HEK293 (cell line): ENCODE measurements at regions not wholly inside any gene's neighbourhood (a gene's known extent, or its start where the extent isn't known, plus 50 kb on each side); places are given as distances from the start of the nearest gene placed in this dataset.

Source experiments
- CTCF ChIA-PET: fragments of 350-600 bp; formaldehyde crosslinking; extraction: SDS; loops from one replicate; lab custom pipeline; 2021; ENCODE audit warnings: antibody characterized with exemption; lab: Yijun Ruan, JAX
- POLR2A ChIA-PET: fragments of 300-600 bp; formaldehyde crosslinking; extraction: SDS; loops from one replicate; lab custom pipeline; 2020; ENCODE audit warnings: antibody characterized with exemption, inconsistent platforms; lab: Yijun Ruan, JAX
- H3K27ac ChIP-seq: fragments of 200-500 bp; sonication (Bioruptor generic); 2 replicates; pipeline ENCODE4 v1.5.1; 2014; ENCODE audit warnings: low read depth, low read length, control low read depth, inconsistent platforms; ENCODE audit errors: extremely low read depth
- H3K36me3 ChIP-seq, 2 experiments: fragments of 200-500 bp in 1 of 2; sonication (Bioruptor generic) in 1 of 2; 1 replicate in 1 of 2; 2 replicates in 1 of 2; pipeline ENCODE4 v1.5.1; 2014 to 2017; ENCODE audit warnings: inconsistent platforms in 2 of 2, low read length in 2 of 2; ENCODE audit not compliant: control insufficient read depth in 2 of 2, insufficient read depth in 1 of 2
- H3K4me1 ChIP-seq: fragments of 200-500 bp; sonication (Bioruptor generic); 2 replicates; pipeline ENCODE4 v1.5.1; 2014; ENCODE audit warnings: mild to moderate bottlenecking, low read length, inconsistent platforms; ENCODE audit not compliant: control insufficient read depth, insufficient read depth
- H3K4me3 ChIP-seq: 2 replicates; pipeline ENCODE4 v1.5.1; 2011; ENCODE audit warnings: low read depth, mild to moderate bottlenecking, control low read depth, low read length, moderate library complexity
- H3K9me3 ChIP-seq: fragments of 200-500 bp; sonication (Bioruptor generic); 2 replicates; pipeline ENCODE4 v1.5.1; 2014; ENCODE audit warnings: low read depth, low read length, inconsistent platforms; ENCODE audit not compliant: control insufficient read depth, insufficient read depth
- HOXA7 ChIP-seq: sonication (generic); formaldehyde crosslinking; IDR thresholded peaks from 2 replicates; pipeline ENCODE4 v1.8.1; 2022; ENCODE audit warnings: missing genetic modification reagents, borderline replicate concordance
- HOXC10 ChIP-seq: sonication (generic); formaldehyde crosslinking; IDR thresholded peaks from 2 replicates; pipeline ENCODE4 v1.8.1; 2023; ENCODE audit warnings: mild to moderate bottlenecking, missing genetic modification reagents
- HOXD13 ChIP-seq: sonication (generic); formaldehyde crosslinking; IDR thresholded peaks from 2 replicates; pipeline ENCODE4 v1.8.0; 2022; ENCODE audit warnings: missing genetic modification reagents, borderline replicate concordance
- KLF1 ChIP-seq: fragments of 450-650 bp; formaldehyde crosslinking; IDR thresholded peaks from 2 replicates; pipeline ENCODE4 v1.5.1; 2016; ENCODE audit warnings: missing biosample characterization, missing genetic modification characterization
- ZBTB48 ChIP-seq: fragments of 450-650 bp; formaldehyde crosslinking; IDR thresholded peaks from 2 replicates; pipeline ENCODE4 v1.5.1; 2016; ENCODE audit warnings: missing biosample characterization, missing genetic modification characterization
- ZBTB7A ChIP-seq: fragments of 450-650 bp; formaldehyde crosslinking; IDR thresholded peaks from 2 replicates; pipeline ENCODE4 v1.5.1; 2016; ENCODE audit warnings: low read depth, missing biosample characterization, missing genetic modification characterization
- ZBTB8A ChIP-seq: fragments of 450-650 bp; formaldehyde crosslinking; IDR thresholded peaks from 2 replicates; pipeline ENCODE4 v1.5.1; 2016; ENCODE audit warnings: missing biosample characterization, missing genetic modification characterization
- ZNF169 ChIP-seq: fragments of 450-650 bp; formaldehyde crosslinking; IDR thresholded peaks from 2 replicates; pipeline ENCODE4 v1.5.1; 2016; ENCODE audit warnings: missing biosample characterization, missing genetic modification characterization
- ZNF184 ChIP-seq: fragments of 450-650 bp; IDR thresholded peaks from 2 replicates; pipeline ENCODE4 v1.5.1; 2018; ENCODE audit warnings: missing biosample characterization, mild to moderate bottlenecking, missing genetic modification characterization
- ZNF350 ChIP-seq: fragments of 450-650 bp; formaldehyde crosslinking; IDR thresholded peaks from 2 replicates; pipeline ENCODE4 v1.5.0; 2017; ENCODE audit warnings: missing biosample characterization, mild to moderate bottlenecking, missing genetic modification characterization
- ZNF426 ChIP-seq: fragments of 450-650 bp; formaldehyde crosslinking; IDR thresholded peaks from 2 replicates; pipeline ENCODE4 v1.5.1; 2017; ENCODE audit warnings: missing biosample characterization, missing genetic modification characterization, mild to moderate bottlenecking, inconsistent platforms, moderate library complexity
- ZNF555 ChIP-seq: fragments of 450-650 bp; formaldehyde crosslinking; conservative IDR thresholded peaks from 2 replicates; pipeline ENCODE4 v1.5.1; 2017; ENCODE audit warnings: missing biosample characterization, mild to moderate bottlenecking, missing genetic modification characterization, inconsistent platforms
- ZNF610 ChIP-seq: fragments of 450-650 bp; formaldehyde crosslinking; IDR thresholded peaks from 2 replicates; pipeline ENCODE4 v1.5.1; 2016; ENCODE audit warnings: missing biosample characterization, missing genetic modification characterization, borderline replicate concordance
- ZNF677 ChIP-seq: fragments of 450-650 bp; IDR thresholded peaks from 2 replicates; pipeline ENCODE4 v1.5.0; 2018; ENCODE audit warnings: missing biosample characterization, mild to moderate bottlenecking, missing genetic modification characterization, moderate library complexity
- TF ChIP-seq, protein P1 (sequence below): fragments of 450-650 bp; formaldehyde crosslinking; IDR thresholded peaks from 2 replicates; pipeline ENCODE4 v1.5.0; 2017; ENCODE audit warnings: missing biosample characterization, missing genetic modification characterization, borderline replicate concordance
- TF ChIP-seq, protein P2 (sequence below): fragments of 450-650 bp; formaldehyde crosslinking; IDR thresholded peaks from 2 replicates; pipeline ENCODE4 v1.5.1; 2016; ENCODE audit warnings: missing biosample characterization, missing genetic modification characterization
- TF ChIP-seq, protein P3 (sequence below): fragments of 450-650 bp; formaldehyde crosslinking; IDR thresholded peaks from 2 replicates; pipeline ENCODE4 v1.5.1; 2016; ENCODE audit warnings: missing biosample characterization, missing genetic modification characterization, borderline replicate concordance

DNA sequence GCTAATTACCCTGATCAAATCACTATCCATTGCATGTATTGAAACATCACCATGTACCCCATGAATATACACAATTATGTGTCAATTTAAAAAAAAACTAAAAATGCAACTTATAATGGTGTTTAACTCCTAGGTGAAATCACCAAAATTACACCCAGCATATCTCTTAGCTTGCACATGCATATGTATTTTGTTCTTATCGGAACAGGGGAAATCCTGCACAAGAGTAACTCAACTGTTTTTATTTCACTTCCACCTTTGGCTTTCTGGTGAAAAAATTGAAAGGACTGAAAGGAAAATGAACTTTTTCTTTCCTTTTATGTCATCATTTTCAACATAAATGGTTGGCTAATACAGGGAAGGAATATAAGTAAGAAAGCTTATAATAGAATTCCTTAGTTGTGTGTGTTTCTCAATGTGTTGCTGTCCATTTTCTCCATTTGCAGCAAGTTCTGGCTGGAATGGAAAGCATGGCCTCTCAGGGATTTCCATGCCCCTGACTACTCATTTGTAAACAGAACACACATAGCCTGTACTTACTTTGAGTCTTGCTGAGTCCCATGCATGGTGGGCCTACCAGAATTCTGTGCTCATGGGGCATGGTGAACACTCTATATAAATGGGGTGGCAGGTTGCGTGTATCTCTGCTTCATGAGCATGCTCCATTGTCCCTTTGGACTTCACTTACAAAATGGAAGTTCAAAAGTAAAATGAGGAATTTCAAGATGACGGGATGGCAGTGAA lies 462.0 kb downstream of the HS3ST3B1 start:
- no peak overlapping the region for H3K27ac ChIP-seq
- H3K4me3 ChIP-seq: no peak overlapping the region
- H3K9me3 ChIP-seq: no peaks in the 10 kb centered on the region
- H3K4me1 ChIP-seq: no peaks in the 10 kb centered on the region
- TF ChIP-seq ZNF169 (tag by site-specific recombination) (no peak), ZBTB8A (no peak)
- POLR2A ChIA-PET: no interaction called here
- CTCF ChIA-PET: interaction anchor here (0.6 kb wide), 2 partner anchors 205 to 822 kb away, joined by 3 to 4 read pairs; no protein-coding TSS in a partner anchor
- no peaks in the 10 kb centered on the region for H3K36me3 ChIP-seq

DNA sequence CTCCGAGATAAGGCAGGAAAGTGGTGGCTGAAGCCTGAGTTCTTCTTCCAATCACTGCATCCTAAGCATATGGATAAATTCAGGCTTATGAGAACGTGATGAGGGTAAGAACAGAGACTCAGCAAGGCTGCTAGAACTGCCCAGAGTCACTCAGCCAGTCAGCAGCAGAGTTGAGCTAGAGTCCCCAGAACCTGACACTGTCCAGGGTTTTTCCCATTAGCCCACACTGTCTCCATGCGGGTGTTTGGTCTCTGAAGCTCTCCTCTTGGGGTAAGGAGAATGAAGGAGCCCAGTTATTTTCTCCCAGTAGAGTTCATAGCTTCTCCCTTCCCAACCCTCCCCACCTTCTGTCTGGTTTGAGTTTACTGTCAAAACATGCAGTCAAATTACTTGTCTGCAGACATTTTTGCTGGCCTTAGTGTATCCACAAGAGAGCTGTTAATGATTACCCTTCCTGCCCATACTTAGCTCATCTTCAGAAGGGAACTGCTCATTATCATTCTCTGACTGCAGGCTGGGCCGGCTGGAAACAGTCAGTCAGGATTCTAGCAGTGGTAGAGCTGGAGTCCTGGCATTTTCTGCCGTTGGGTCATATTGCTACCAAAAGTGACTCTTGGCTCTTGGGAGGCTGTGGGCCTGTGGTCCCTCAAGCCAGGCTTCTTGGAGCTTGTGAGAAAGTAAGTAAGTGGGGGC lies 460.0 kb downstream of the HS3ST3B1 start:
- Histone ChIP-seq H3K4me3 (no peak overlapping the region), H3K36me3 (no peaks in the 10 kb centered on the region), H3K4me1 (no peaks in the 10 kb centered on the region), H3K27ac (no peak overlapping the region), H3K9me3 (no peaks in the 10 kb centered on the region)
- POLR2A ChIA-PET: no interaction called here
- no peak for TF ChIP-seq ZBTB48 (tag by site-specific recombination)
- no peak for TF ChIP-seq ZNF350 (tag by site-specific recombination)
- TF ChIP-seq KLF1 (tag by site-specific recombination): no peak
- no peak for TF ChIP-seq ZNF555 (tag by site-specific recombination)
- TF ChIP-seq HOXC10 (CRISPR knock-in tag): no peak
- no peak for TF ChIP-seq ZNF677 (tag by site-specific recombination)
- no peak for TF ChIP-seq HOXA7 (CRISPR knock-in tag)
- TF ChIP-seq, protein P1, sequence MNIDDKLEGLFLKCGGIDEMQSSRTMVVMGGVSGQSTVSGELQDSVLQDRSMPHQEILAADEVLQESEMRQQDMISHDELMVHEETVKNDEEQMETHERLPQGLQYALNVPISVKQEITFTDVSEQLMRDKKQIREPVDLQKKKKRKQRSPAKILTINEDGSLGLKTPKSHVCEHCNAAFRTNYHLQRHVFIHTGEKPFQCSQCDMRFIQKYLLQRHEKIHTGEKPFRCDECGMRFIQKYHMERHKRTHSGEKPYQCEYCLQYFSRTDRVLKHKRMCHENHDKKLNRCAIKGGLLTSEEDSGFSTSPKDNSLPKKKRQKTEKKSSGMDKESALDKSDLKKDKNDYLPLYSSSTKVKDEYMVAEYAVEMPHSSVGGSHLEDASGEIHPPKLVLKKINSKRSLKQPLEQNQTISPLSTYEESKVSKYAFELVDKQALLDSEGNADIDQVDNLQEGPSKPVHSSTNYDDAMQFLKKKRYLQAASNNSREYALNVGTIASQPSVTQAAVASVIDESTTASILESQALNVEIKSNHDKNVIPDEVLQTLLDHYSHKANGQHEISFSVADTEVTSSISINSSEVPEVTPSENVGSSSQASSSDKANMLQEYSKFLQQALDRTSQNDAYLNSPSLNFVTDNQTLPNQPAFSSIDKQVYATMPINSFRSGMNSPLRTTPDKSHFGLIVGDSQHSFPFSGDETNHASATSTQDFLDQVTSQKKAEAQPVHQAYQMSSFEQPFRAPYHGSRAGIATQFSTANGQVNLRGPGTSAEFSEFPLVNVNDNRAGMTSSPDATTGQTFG (tag by site-specific recombination): no peak
- TF ChIP-seq ZNF426 (tag by site-specific recombination): no peak
- TF ChIP-seq ZNF184 (tag by site-specific recombination): no peak
- TF ChIP-seq, protein P2, sequence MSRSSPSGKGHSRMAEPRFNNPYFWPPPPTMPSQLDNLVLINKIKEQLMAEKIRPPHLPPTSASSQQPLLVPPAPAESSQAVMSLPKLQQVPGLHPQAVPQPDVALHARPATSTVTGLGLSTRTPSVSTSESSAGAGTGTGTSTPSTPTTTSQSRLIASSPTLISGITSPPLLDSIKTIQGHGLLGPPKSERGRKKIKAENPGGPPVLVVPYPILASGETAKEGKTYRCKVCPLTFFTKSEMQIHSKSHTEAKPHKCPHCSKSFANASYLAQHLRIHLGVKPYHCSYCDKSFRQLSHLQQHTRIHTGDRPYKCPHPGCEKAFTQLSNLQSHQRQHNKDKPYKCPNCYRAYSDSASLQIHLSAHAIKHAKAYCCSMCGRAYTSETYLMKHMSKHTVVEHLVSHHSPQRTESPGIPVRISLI (tag by site-specific recombination): no peak
- TF ChIP-seq ZBTB7A (tag by site-specific recombination): no peak
- no peak for TF ChIP-seq HOXD13 (CRISPR knock-in tag)
- no peak for TF ChIP-seq ZNF610 (tag by site-specific recombination)
- TF ChIP-seq, protein P3, sequence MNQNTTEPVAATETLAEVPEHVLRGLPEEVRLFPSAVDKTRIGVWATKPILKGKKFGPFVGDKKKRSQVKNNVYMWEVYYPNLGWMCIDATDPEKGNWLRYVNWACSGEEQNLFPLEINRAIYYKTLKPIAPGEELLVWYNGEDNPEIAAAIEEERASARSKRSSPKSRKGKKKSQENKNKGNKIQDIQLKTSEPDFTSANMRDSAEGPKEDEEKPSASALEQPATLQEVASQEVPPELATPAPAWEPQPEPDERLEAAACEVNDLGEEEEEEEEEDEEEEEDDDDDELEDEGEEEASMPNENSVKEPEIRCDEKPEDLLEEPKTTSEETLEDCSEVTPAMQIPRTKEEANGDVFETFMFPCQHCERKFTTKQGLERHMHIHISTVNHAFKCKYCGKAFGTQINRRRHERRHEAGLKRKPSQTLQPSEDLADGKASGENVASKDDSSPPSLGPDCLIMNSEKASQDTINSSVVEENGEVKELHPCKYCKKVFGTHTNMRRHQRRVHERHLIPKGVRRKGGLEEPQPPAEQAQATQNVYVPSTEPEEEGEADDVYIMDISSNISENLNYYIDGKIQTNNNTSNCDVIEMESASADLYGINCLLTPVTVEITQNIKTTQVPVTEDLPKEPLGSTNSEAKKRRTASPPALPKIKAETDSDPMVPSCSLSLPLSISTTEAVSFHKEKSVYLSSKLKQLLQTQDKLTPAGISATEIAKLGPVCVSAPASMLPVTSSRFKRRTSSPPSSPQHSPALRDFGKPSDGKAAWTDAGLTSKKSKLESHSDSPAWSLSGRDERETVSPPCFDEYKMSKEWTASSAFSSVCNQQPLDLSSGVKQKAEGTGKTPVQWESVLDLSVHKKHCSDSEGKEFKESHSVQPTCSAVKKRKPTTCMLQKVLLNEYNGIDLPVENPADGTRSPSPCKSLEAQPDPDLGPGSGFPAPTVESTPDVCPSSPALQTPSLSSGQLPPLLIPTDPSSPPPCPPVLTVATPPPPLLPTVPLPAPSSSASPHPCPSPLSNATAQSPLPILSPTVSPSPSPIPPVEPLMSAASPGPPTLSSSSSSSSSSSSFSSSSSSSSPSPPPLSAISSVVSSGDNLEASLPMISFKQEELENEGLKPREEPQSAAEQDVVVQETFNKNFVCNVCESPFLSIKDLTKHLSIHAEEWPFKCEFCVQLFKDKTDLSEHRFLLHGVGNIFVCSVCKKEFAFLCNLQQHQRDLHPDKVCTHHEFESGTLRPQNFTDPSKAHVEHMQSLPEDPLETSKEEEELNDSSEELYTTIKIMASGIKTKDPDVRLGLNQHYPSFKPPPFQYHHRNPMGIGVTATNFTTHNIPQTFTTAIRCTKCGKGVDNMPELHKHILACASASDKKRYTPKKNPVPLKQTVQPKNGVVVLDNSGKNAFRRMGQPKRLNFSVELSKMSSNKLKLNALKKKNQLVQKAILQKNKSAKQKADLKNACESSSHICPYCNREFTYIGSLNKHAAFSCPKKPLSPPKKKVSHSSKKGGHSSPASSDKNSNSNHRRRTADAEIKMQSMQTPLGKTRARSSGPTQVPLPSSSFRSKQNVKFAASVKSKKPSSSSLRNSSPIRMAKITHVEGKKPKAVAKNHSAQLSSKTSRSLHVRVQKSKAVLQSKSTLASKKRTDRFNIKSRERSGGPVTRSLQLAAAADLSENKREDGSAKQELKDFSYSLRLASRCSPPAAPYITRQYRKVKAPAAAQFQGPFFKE (tag by site-specific recombination): no peak
- CTCF ChIA-PET: interaction anchor here (0.5 to 1.1 kb wide), 5 partner anchors 11 to 287 kb away, joined by 3 read pairs; no protein-coding TSS in a partner anchor
